ENCODE measurements at regions not wholly inside any gene's neighbourhood (a gene's known extent, or its start where the extent isn't known, plus 50 kb on each side); places are given as distances from the start of the nearest gene placed in this dataset.

DNA sequence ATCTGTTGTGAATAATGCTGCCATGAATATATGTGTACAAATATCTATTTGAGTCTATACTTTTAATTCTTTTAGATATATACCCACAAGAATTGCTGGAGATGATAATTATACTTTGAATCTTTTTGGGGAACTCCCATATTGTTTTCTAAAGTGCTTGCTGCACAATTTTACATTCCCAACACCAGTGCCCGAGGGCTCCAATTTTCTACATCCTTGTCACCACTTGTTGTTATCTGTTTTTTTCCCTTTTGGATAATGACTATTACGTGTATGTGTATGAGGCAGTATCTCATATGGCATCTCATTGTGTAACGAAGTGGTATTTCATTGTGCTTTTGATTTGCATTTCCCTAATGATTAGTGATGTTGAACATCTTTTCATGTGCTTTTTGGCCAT lies 127.1 kb downstream of the SUDS3 start:
- DNase-seq (no peak), ATAC-seq (ENCODE audit: low FRiP score in 2 of 2) (no peak)
- TF ChIP-seq, protein P1, sequence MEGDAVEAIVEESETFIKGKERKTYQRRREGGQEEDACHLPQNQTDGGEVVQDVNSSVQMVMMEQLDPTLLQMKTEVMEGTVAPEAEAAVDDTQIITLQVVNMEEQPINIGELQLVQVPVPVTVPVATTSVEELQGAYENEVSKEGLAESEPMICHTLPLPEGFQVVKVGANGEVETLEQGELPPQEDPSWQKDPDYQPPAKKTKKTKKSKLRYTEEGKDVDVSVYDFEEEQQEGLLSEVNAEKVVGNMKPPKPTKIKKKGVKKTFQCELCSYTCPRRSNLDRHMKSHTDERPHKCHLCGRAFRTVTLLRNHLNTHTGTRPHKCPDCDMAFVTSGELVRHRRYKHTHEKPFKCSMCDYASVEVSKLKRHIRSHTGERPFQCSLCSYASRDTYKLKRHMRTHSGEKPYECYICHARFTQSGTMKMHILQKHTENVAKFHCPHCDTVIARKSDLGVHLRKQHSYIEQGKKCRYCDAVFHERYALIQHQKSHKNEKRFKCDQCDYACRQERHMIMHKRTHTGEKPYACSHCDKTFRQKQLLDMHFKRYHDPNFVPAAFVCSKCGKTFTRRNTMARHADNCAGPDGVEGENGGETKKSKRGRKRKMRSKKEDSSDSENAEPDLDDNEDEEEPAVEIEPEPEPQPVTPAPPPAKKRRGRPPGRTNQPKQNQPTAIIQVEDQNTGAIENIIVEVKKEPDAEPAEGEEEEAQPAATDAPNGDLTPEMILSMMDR (IDR thresholded peaks at IDR 0.05), result no peak
- no peak for TF ChIP-seq POLR2A (IDR thresholded peaks at IDR 0.05)
- no peak for TF ChIP-seq POLR2AphosphoS5 (IDR thresholded peaks at IDR 0.05)
- no peak for TF ChIP-seq EP300 (IDR thresholded peaks at IDR 0.05)
- no peaks in the 10 kb centered on the region for H3K27me3 ChIP-seq
- H3K9me3 ChIP-seq, result peaks cover 0 to 5% (median 0%) of the 10 kb centered on the region in 4 donors
- no peak overlapping the region for H3K27ac ChIP-seq
- H3K4me3 ChIP-seq, result no peak overlapping the region
- WGBS, 2 donors, result 82 to 93% methylated on average over 3 of the region's 3 CpGs
- H3K4me1 ChIP-seq, result no peaks in the 10 kb centered on the region
- no peaks in the 10 kb centered on the region for H3K36me3 ChIP-seq

DNA sequence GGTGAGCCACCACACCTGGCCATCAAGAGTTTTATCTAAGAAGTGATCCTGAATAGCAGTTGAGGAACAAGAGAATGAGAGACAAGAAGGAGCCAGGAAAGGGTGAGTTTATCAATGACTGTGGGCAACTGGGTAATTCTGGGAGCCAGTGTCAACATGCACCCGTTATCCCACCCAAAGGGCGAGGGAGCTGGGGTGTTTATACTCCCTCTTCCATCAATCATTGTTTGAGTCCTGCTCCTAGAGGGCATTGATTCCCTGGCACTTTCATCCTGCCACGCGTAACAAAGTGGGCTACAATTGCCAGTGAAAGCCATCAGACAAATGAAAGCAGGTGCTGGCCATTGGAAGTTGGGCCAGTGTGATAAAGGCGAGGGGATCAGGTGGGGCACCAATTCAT lies 136.3 kb downstream of the SUDS3 start:
- no peaks in the 10 kb centered on the region for H3K4me1 ChIP-seq
- no peak overlapping the region for H3K27ac ChIP-seq
- H3K27me3 ChIP-seq, result no peaks in the 10 kb centered on the region
- no peaks in the 10 kb centered on the region for H3K36me3 ChIP-seq
- WGBS, 2 donors, result 78 to 87% methylated on average over 4 to 5 of the region's 5 CpGs
- DNase-seq (no peak), ATAC-seq (ENCODE audit: low FRiP score in 2 of 2) (no peak)
- TF ChIP-seq POLR2A (IDR thresholded peaks at IDR 0.05) (no peak), POLR2AphosphoS5 (IDR thresholded peaks at IDR 0.05) (no peak), EP300 (IDR thresholded peaks at IDR 0.05) (no peak)
- TF ChIP-seq, protein P1 (IDR thresholded peaks at IDR 0.05), result no peak
- peaks cover 0 to 4% (median 0%) of the 10 kb centered on the region in 4 donors for H3K9me3 ChIP-seq
- no peak overlapping the region for H3K4me3 ChIP-seq

DNA sequence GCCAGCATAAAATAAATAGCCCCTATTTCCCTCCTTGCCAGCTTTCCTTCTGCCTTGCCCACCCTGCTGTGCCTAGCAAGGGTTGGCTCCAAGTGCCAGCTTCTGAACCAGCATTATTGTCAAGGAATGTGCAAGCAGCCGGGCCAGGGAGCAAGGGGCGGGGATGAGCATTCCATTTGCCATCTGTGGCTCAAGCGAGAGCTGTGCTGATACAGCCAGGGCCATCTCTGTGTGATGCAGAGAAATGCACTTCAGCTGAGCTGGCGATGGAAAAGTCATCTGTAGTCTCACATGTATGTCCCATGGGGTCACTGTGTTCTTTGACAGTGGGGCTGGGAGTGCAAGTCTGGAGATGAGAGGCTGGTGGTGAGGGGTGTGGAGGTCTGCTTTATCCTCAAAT lies 137.3 kb downstream of the SUDS3 start:
- no peak overlapping the region for H3K4me3 ChIP-seq
- H3K4me1 ChIP-seq, result no peaks in the 10 kb centered on the region

DNA sequence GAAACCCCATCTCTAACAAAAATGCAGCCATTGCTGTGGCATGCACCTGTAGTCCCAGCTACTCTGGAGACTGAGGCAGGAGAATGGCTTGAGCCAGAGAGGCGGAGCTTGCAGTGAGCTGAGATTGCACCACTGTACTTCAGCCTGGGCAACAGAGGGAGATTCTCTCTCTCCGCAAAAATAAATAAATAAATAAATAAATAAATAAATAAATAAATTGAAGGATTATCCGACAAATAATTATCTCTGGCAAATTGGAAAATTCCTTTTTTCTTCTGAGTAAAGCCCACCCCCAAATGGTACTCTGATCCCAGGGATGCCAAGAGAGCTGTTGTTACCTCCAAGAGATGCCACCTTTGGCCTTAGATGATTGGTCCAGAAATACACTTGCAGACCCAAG lies 137.9 kb downstream of the SUDS3 start:
- Histone ChIP-seq H3K9me3 (peaks cover 0 to 4% (median 0%) of the 10 kb centered on the region in 4 donors), H3K36me3 (no peaks in the 10 kb centered on the region), H3K4me3 (no peak overlapping the region), H3K27me3 (no peaks in the 10 kb centered on the region), H3K4me1 (no peaks in the 10 kb centered on the region), H3K27ac (no peak overlapping the region)
- WGBS, 2 donors, result 93 to 95% methylated on average over 3 of the region's 3 CpGs
- TF ChIP-seq, protein P1 (IDR thresholded peaks at IDR 0.05), result no peak
- TF ChIP-seq POLR2A (IDR thresholded peaks at IDR 0.05), result no peak
- TF ChIP-seq EP300 (IDR thresholded peaks at IDR 0.05), result no peak
- no peak for TF ChIP-seq POLR2AphosphoS5 (IDR thresholded peaks at IDR 0.05)
- no peak for ATAC-seq (ENCODE audit: low FRiP score in 2 of 2)
- no peak for DNase-seq

More for the DNA sequence above, 137.3 kb downstream of the SUDS3 start:
- ATAC-seq (ENCODE audit: low FRiP score in 2 of 2) (no peak), DNase-seq (no peak)
- Histone ChIP-seq H3K9me3 (peaks cover 0 to 4% (median 0%) of the 10 kb centered on the region in 4 donors), H3K36me3 (no peaks in the 10 kb centered on the region), H3K27me3 (no peaks in the 10 kb centered on the region), H3K27ac (no peak overlapping the region)
- WGBS, 2 donors, result 65 to 70% methylated on average over 4 of the region's 4 CpGs
- TF ChIP-seq POLR2AphosphoS5 (IDR thresholded peaks at IDR 0.05) (no peak), POLR2A (IDR thresholded peaks at IDR 0.05) (no peak), EP300 (IDR thresholded peaks at IDR 0.05) (no peak)
- TF ChIP-seq, protein P1 (IDR thresholded peaks at IDR 0.05), result no peak

DNA sequence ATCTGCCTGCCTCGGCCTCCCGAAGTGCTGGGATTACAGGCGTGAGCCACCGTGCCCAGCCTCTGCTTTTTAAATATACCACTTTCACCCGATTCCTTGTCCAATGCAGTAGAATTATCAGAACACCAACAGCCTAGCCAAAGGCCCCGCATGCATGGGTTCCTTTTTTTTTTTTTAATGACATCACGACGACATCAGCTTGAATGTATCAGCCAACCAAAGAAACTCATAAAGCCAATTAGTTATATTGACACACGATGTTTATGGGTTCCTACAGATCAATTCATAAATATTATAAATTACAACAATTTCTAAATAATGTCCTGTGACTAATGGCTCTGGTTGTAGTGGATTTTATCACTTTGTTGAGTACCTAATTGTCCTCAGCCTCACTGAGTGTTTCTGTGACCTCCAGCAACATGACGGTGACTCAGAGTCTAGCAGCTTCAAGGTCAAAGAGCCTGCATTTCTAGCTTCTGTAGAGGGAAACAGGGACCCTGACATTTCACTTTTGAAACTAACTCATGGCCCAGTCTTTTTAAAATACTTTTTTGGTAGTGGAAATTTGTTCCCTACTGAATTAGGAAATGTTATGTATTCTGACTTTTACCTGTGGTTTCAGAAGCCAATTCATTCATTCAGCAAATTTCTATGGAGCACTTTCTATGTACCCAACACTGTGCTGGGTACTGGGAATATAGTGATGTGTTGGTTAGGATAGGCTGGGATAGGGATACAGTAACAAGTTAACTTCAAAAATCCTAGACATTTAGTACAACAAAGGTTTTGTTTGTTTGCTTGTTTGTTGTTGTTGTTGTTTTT lies 144.1 kb downstream of the SUDS3 start:
- Histone ChIP-seq H3K36me3 (no peaks in the 10 kb centered on the region), H3K27ac (no peak overlapping the region), H3K27me3 (no peaks in the 10 kb centered on the region), H3K4me3 (no peak overlapping the region), H3K9me3 (no peaks in the 10 kb centered on the region), H3K4me1 (no peaks in the 10 kb centered on the region)
- TF ChIP-seq, protein P1 (IDR thresholded peaks at IDR 0.05), result no peak
- TF ChIP-seq POLR2A (IDR thresholded peaks at IDR 0.05), result no peak
- no peak for TF ChIP-seq POLR2AphosphoS5 (IDR thresholded peaks at IDR 0.05)
- no peak for TF ChIP-seq EP300 (IDR thresholded peaks at IDR 0.05)
- 83 to 87% methylated on average over 10 of the region's 10 CpGs for WGBS, 2 donors
- ATAC-seq (ENCODE audit: low FRiP score in 2 of 2) (no peak), DNase-seq (peak in 1 of 2 donors; percentile 17)
